GM12878 (cell line): ENCODE measurements at regions not wholly inside any gene's neighbourhood (a gene's known extent, or its start where the extent isn't known, plus 50 kb on each side); places are given as distances from the start of the nearest gene placed in this dataset.

Experiments
- BHLHE40 ChIP-seq, 2 experiments: fragments of 450-650 bp in 1 of 2; IDR thresholded peaks; 2 replicates each; pipeline ENCODE4 v1.6.1; 2011 to 2017; ENCODE audit warnings: low read depth in 2 of 2, borderline replicate concordance in 1 of 2, improper control_type of control experiment in 1 of 2, low read length in 1 of 2, mild to moderate bottlenecking in 1 of 2
- FOXK2 ChIP-seq: fragments of 450-650 bp; IDR thresholded peaks from 2 replicates; pipeline ENCODE4 v1.6.1; 2017; ENCODE audit warnings: mild to moderate bottlenecking, moderate library complexity
- GATAD2B ChIP-seq: fragments of 450-650 bp; conservative IDR thresholded peaks from 2 replicates; pipeline ENCODE4 v1.6.1; 2017; ENCODE audit warnings: low read depth, mild to moderate bottlenecking, moderate library complexity
- POLR2A ChIP-seq: IDR thresholded peaks from 2 replicates; pipeline ENCODE4 v1.6.1; 2011; ENCODE audit warnings: low read depth, mild to moderate bottlenecking, low read length
- RAD21 ChIP-seq: IDR thresholded peaks from 2 replicates; pipeline ENCODE4 v1.6.1; 2011; ENCODE audit warnings: mild to moderate bottlenecking, low read depth, low read length, moderate library complexity; ENCODE audit not compliant: insufficient read depth
- SP1 ChIP-seq: IDR thresholded peaks from one replicate; pipeline ENCODE4 v1.6.1; 2011; ENCODE audit warnings: low read depth, low read length
- SUZ12 ChIP-seq: fragments of 200-600 bp; sonication (generic); IDR thresholded peaks from one replicate; pipeline ENCODE4 v1.6.1; 2018; ENCODE audit warnings: antibody characterized with exemption, mild to moderate bottlenecking; ENCODE audit not compliant: unreplicated experiment
- TAF1 ChIP-seq: IDR thresholded peaks from 2 replicates; pipeline ENCODE4 v1.6.1; 2011; ENCODE audit warnings: mild to moderate bottlenecking, low read depth, low read length, borderline replicate concordance
- TBL1XR1 ChIP-seq: IDR thresholded peaks from 2 replicates; pipeline ENCODE4 v1.6.1; 2012; ENCODE audit warnings: low read depth, low read length, improper control_type of control experiment
- TF ChIP-seq, protein P1 (sequence below), 3 experiments: IDR thresholded peaks in 2 of 3; conservative IDR thresholded peaks in 1 of 3; 2 replicates each; pipeline ENCODE4 v1.5.1; 2011; ENCODE audit warnings: low read depth in 3 of 3, low read length in 3 of 3, mild to moderate bottlenecking in 3 of 3, control low read depth in 2 of 3, moderate library complexity in 2 of 3, inconsistent platforms in 1 of 3, mixed read lengths in 1 of 3; ENCODE audit not compliant: control insufficient read depth in 2 of 3, insufficient read depth in 1 of 3; ENCODE audit errors: extremely low read depth in 1 of 3
- TF ChIP-seq, protein P2 (sequence below): fragments of 150-350 bp; IDR thresholded peaks from 2 replicates; pipeline ENCODE4 v1.6.1; 2014; ENCODE audit warnings: mild to moderate bottlenecking, low read depth, low read length

DNA sequence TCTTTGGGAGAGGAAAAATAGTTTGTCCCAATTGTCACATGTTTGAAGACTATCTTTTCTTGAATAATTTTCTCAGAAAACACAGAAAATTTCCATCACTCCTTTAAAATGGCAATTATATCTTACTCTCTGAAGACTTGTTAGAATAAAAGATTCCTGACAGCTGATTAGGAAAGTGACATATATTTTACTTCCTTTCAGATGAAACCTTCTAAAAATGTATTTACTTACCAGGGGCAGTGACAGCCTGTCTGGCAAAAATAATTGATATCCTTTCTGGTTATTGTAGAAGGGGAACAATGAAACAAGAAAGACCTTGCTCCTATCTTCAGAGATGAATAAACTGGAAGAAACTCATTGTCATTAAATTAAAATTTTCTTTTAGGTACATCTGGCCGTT, 483.3 kb upstream of the GOLIM4 start:
- TF ChIP-seq SUZ12 (no peak), FOXK2 (no peak), TBL1XR1 (no peak), SP1 (no peak), GATAD2B (no peak), TAF1 (no peak), RAD21 (no peak), POLR2A (no peak), BHLHE40 (IDR thresholded peaks at IDR 0.05; ENCODE audit: borderline replicate concordance in 1 of 2, low read depth in 2 of 2, low read length in 1 of 2) (no peak)
- TF ChIP-seq, protein P1, sequence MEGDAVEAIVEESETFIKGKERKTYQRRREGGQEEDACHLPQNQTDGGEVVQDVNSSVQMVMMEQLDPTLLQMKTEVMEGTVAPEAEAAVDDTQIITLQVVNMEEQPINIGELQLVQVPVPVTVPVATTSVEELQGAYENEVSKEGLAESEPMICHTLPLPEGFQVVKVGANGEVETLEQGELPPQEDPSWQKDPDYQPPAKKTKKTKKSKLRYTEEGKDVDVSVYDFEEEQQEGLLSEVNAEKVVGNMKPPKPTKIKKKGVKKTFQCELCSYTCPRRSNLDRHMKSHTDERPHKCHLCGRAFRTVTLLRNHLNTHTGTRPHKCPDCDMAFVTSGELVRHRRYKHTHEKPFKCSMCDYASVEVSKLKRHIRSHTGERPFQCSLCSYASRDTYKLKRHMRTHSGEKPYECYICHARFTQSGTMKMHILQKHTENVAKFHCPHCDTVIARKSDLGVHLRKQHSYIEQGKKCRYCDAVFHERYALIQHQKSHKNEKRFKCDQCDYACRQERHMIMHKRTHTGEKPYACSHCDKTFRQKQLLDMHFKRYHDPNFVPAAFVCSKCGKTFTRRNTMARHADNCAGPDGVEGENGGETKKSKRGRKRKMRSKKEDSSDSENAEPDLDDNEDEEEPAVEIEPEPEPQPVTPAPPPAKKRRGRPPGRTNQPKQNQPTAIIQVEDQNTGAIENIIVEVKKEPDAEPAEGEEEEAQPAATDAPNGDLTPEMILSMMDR (IDR thresholded peaks at IDR 0.05 in 2 of 3, conservative IDR thresholded peaks at IDR 0.05 in 1 of 3; ENCODE audit: control insufficient read depth in 2 of 3, extremely low read depth in 1 of 3, insufficient read depth in 1 of 3, low read depth in 3 of 3, low read length in 3 of 3), result no peak
- TF ChIP-seq, protein P2, sequence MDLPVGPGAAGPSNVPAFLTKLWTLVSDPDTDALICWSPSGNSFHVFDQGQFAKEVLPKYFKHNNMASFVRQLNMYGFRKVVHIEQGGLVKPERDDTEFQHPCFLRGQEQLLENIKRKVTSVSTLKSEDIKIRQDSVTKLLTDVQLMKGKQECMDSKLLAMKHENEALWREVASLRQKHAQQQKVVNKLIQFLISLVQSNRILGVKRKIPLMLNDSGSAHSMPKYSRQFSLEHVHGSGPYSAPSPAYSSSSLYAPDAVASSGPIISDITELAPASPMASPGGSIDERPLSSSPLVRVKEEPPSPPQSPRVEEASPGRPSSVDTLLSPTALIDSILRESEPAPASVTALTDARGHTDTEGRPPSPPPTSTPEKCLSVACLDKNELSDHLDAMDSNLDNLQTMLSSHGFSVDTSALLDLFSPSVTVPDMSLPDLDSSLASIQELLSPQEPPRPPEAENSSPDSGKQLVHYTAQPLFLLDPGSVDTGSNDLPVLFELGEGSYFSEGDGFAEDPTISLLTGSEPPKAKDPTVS, result no peak
